ENCODE measurements at regions not wholly inside any gene's neighbourhood (a gene's known extent, or its start where the extent isn't known, plus 50 kb on each side); places are given as distances from the start of the nearest gene placed in this dataset.

DNA sequence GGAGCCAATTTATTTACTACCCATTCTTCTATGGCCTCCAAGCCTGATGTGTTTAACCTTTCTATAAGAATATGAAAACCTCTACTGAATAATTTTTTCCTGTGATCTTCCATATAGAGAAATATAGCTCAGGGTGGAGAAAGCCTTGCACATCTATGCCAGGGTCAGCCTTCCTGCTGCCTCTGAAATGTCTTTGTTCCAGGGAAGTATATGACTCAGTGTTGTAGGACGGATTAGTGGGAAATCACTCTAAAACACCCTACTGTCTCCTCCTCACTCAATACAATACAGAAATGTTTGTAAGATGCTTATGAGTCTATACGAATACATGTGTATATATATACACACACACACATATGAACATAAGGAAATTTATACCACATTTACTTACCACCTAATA lies 1044.9 kb downstream of the BRINP3 start:
- no peaks in the 10 kb centered on the region for H3K27me3 Mint-ChIP-seq
- no peak for ATAC-seq

GRCh38 chr1:189434461-189434860 lies 1043.2 kb downstream of the BRINP3 start:
- DNase-seq: no peak
- H3K4me3 Mint-ChIP-seq: no peak overlapping the region
- H3K27ac Mint-ChIP-seq: no peak overlapping the region
- no peak for ATAC-seq
- no peaks in the 10 kb centered on the region for H3K27me3 Mint-ChIP-seq
- H3K9me3 ChIP-seq (ENCODE audit: control insufficient read depth, low read length, poor library complexity, severe bottlenecking): no peaks in the 10 kb centered on the region
- no peaks in the 10 kb centered on the region for H3K4me1 Mint-ChIP-seq
- H3K36me3 Mint-ChIP-seq (ENCODE audit: low read depth): no peaks in the 10 kb centered on the region

More for the DNA sequence above, 1044.9 kb downstream of the BRINP3 start:
- no peak overlapping the region for H3K4me3 Mint-ChIP-seq
- no peaks in the 10 kb centered on the region for H3K4me1 Mint-ChIP-seq
- H3K9me3 ChIP-seq (ENCODE audit: control insufficient read depth, low read length, poor library complexity, severe bottlenecking): no peaks in the 10 kb centered on the region
- H3K27ac Mint-ChIP-seq: no peak overlapping the region
- DNase-seq: no peak
- no peaks in the 10 kb centered on the region for H3K36me3 Mint-ChIP-seq (ENCODE audit: low read depth)

DNA sequence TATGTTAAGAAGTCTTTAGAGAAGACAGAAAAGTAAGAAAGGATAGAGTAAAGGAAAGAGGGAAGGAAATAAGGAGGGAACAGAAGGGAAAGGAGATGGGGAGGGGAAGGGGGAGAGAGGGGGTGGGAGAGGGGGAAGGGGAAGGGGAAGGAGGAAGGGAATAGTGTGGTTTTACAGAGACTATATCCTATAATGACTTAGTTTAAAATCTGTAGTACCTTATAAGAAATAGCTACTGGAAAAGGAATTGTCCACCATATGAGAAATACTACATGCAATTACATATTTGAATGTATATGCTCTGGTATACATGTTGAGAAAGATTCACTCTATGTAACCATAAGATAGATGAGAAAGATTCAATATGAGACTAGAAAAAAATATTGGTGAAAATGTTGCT lies 1042.3 kb downstream of the BRINP3 start:
- Mint-ChIP-seq H3K4me1 (no peaks in the 10 kb centered on the region), H3K4me3 (no peak overlapping the region), H3K36me3 (ENCODE audit: low read depth) (no peaks in the 10 kb centered on the region), H3K27ac (no peak overlapping the region), H3K27me3 (no peaks in the 10 kb centered on the region)
- DNase-seq (no peak), ATAC-seq (no peak)
- H3K9me3 ChIP-seq (ENCODE audit: control insufficient read depth, low read length, poor library complexity, severe bottlenecking): no peaks in the 10 kb centered on the region

GRCh38 chr1:189438808-189439207 lies 1038.9 kb downstream of the BRINP3 start:
- H3K4me3 Mint-ChIP-seq: no peak overlapping the region
- no peak for ATAC-seq
- no peak overlapping the region for H3K27ac Mint-ChIP-seq
- DNase-seq: no peak
- no peaks in the 10 kb centered on the region for H3K9me3 ChIP-seq (ENCODE audit: control insufficient read depth, low read length, poor library complexity, severe bottlenecking)
- H3K27me3 Mint-ChIP-seq: no peaks in the 10 kb centered on the region
- no peaks in the 10 kb centered on the region for H3K36me3 Mint-ChIP-seq (ENCODE audit: low read depth)
- no peaks in the 10 kb centered on the region for H3K4me1 Mint-ChIP-seq

GRCh38 chr1:189463166-189463565 lies 1014.5 kb downstream of the BRINP3 start:
- Mint-ChIP-seq H3K4me1 (no peaks in the 10 kb centered on the region), H3K27ac (no peak overlapping the region), H3K4me3 (no peak overlapping the region), H3K36me3 (ENCODE audit: low read depth) (no peaks in the 10 kb centered on the region), H3K27me3 (no peaks in the 10 kb centered on the region)
- DNase-seq (no peak), ATAC-seq (no peak)
- H3K9me3 ChIP-seq (ENCODE audit: control insufficient read depth, low read length, poor library complexity, severe bottlenecking): no peaks in the 10 kb centered on the region

DNA sequence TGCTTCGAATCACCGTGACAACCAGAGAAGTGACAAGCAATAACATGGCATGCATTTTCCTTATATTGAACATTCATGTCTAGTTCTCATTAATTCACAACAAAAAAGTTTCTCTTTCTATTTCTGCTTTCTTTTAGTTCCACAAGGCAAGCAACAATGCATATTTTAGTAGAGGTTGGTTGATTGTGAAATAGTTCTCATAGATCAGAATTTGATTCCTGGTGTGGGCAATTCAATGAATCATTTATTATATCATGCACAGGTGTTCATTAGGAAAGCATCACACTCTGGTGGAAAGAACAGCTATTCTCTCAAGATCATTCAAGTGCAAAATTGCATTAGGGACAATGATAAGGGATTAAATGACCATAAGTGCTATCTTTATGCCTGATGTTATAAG lies 980.9 kb downstream of the BRINP3 start:
- H3K36me3 Mint-ChIP-seq (ENCODE audit: low read depth): no peaks in the 10 kb centered on the region
- DNase-seq: no peak
- no peaks in the 10 kb centered on the region for H3K27me3 Mint-ChIP-seq
- no peak overlapping the region for H3K27ac Mint-ChIP-seq
- ATAC-seq: no peak
- H3K4me3 Mint-ChIP-seq: no peak overlapping the region
- H3K9me3 ChIP-seq (ENCODE audit: control insufficient read depth, low read length, poor library complexity, severe bottlenecking): no peaks in the 10 kb centered on the region
- no peaks in the 10 kb centered on the region for H3K4me1 Mint-ChIP-seq

GRCh38 chr1:189499736-189500135 lies 977.9 kb downstream of the BRINP3 start:
- H3K27me3 Mint-ChIP-seq: no peaks in the 10 kb centered on the region

GRCh38 chr1:189500778-189501177 lies 976.9 kb downstream of the BRINP3 start:
- ATAC-seq: no peak
- Mint-ChIP-seq H3K27me3 (no peaks in the 10 kb centered on the region), H3K4me3 (no peak overlapping the region), H3K4me1 (no peaks in the 10 kb centered on the region), H3K27ac (no peak overlapping the region), H3K36me3 (ENCODE audit: low read depth) (no peaks in the 10 kb centered on the region)
- H3K9me3 ChIP-seq (ENCODE audit: control insufficient read depth, low read length, poor library complexity, severe bottlenecking): no peaks in the 10 kb centered on the region
- no peak for DNase-seq

More at GRCh38 chr1:189499736-189500135, 977.9 kb downstream of the BRINP3 start:
- Mint-ChIP-seq H3K36me3 (ENCODE audit: low read depth) (no peaks in the 10 kb centered on the region), H3K4me3 (no peak overlapping the region), H3K27ac (no peak overlapping the region), H3K4me1 (no peaks in the 10 kb centered on the region)
- ATAC-seq: no peak
- DNase-seq: no peak
- no peaks in the 10 kb centered on the region for H3K9me3 ChIP-seq (ENCODE audit: control insufficient read depth, low read length, poor library complexity, severe bottlenecking)

DNA sequence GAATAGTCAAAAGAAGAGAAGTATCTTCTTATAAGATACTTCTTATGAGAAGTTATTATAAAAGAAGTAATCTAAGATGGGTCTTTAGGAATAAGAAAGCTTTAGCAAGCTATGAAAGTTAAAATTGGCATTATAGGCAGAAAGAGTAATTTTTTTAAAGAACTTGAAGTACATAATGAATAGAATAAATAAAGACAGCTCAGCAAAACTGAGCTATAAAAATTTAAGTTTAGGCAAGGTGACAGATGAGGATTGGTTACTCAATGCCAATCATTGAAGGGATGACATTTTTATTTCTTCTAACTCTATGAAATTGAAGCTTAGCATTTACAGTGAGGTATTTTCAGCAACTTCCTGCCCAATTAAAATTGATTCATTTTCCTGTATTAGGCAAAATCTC lies 966.8 kb downstream of the BRINP3 start:
- Mint-ChIP-seq H3K27me3 (no peaks in the 10 kb centered on the region), H3K4me3 (no peak overlapping the region), H3K27ac (no peak overlapping the region), H3K4me1 (no peaks in the 10 kb centered on the region), H3K36me3 (ENCODE audit: low read depth) (no peaks in the 10 kb centered on the region)
- DNase-seq (no peak), ATAC-seq (no peak)
- H3K9me3 ChIP-seq (ENCODE audit: control insufficient read depth, low read length, poor library complexity, severe bottlenecking): peaks cover 5% of the 10 kb centered on the region

- H3K36me3 Mint-ChIP-seq (ENCODE audit: low read depth): no peaks in the 10 kb centered on the region
- DNase-seq (no peak), ATAC-seq (no peak)
- no peaks in the 10 kb centered on the region for H3K27me3 Mint-ChIP-seq
- no peaks in the 10 kb centered on the region for H3K4me1 Mint-ChIP-seq
- peaks cover 5% of the 10 kb centered on the region for H3K9me3 ChIP-seq (ENCODE audit: control insufficient read depth, low read length, poor library complexity, severe bottlenecking)
- H3K4me3 Mint-ChIP-seq: no peak overlapping the region
- H3K27ac Mint-ChIP-seq: no peak overlapping the region
These were observed 964.6 kb downstream of the BRINP3 start for GRCh38 chr1:189513091-189513490.

- H3K36me3 Mint-ChIP-seq (ENCODE audit: low read depth): no peaks in the 10 kb centered on the region
- H3K27me3 Mint-ChIP-seq: no peaks in the 10 kb centered on the region
- H3K4me3 Mint-ChIP-seq: no peak overlapping the region
- ATAC-seq (no peak), DNase-seq (no peak)
- H3K4me1 Mint-ChIP-seq: no peaks in the 10 kb centered on the region
- H3K27ac Mint-ChIP-seq: no peak overlapping the region
- no peaks in the 10 kb centered on the region for H3K9me3 ChIP-seq (ENCODE audit: control insufficient read depth, low read length, poor library complexity, severe bottlenecking)
These were observed 955.2 kb downstream of the BRINP3 start for GRCh38 chr1:189522441-189522840.

DNA sequence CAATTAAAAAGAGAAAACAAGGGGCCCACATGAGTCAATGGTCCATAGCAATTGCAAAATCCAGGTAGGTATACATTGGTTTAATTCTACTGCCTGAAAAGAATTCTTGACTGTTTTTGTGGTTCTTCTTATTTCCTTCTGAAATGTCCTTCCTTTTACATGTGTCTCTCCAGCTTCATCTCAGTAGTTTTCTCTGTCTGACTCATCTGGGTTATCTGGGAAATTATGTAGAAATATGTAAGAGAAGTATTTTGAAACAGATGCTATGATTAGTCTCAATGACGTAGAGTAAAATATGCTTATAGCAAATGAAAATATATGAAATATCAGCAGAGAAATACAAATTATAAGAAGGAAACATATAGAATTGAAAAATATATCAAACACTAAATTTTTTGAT lies 953.2 kb downstream of the BRINP3 start:
- ATAC-seq: no peak
- H3K36me3 Mint-ChIP-seq (ENCODE audit: low read depth): no peaks in the 10 kb centered on the region
- H3K27ac Mint-ChIP-seq: no peak overlapping the region
- no peaks in the 10 kb centered on the region for H3K9me3 ChIP-seq (ENCODE audit: control insufficient read depth, low read length, poor library complexity, severe bottlenecking)
- H3K4me3 Mint-ChIP-seq: no peak overlapping the region
- H3K27me3 Mint-ChIP-seq: no peaks in the 10 kb centered on the region
- DNase-seq: no peak
- H3K4me1 Mint-ChIP-seq: no peaks in the 10 kb centered on the region

DNA sequence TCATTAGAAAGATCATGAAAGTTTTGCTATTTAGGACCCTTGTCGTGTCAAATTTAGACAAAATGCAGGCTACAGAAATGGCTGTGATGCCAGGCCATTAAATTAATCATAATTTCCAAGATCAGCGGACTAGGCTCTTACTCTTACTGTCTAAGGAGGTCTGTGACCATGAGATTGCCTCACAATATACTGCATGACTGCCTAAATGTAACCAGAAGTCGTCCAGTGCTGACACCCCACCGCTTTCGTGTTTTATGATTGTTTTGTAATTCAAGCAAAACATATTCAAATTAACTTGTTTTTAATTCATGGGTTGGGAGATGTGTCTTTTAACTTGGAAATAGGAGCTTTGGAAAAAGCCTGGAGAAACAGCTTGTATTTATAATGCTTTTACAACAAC lies 947.5 kb downstream of the BRINP3 start:
- no peaks in the 10 kb centered on the region for H3K4me1 Mint-ChIP-seq
- H3K4me3 Mint-ChIP-seq: no peak overlapping the region
- no peak for ATAC-seq
- no peak overlapping the region for H3K27ac Mint-ChIP-seq
- no peak for DNase-seq
- H3K36me3 Mint-ChIP-seq (ENCODE audit: low read depth): no peaks in the 10 kb centered on the region
- no peaks in the 10 kb centered on the region for H3K27me3 Mint-ChIP-seq
- no peaks in the 10 kb centered on the region for H3K9me3 ChIP-seq (ENCODE audit: control insufficient read depth, low read length, poor library complexity, severe bottlenecking)

GRCh38 chr1:189538271-189538670 lies 939.4 kb downstream of the BRINP3 start:
- DNase-seq (no peak), ATAC-seq (no peak)
- no peaks in the 10 kb centered on the region for H3K36me3 Mint-ChIP-seq (ENCODE audit: low read depth)
- H3K4me3 Mint-ChIP-seq: no peak overlapping the region
- no peaks in the 10 kb centered on the region for H3K27me3 Mint-ChIP-seq
- peaks cover 2% of the 10 kb centered on the region for H3K9me3 ChIP-seq (ENCODE audit: control insufficient read depth, low read length, poor library complexity, severe bottlenecking)
- H3K4me1 Mint-ChIP-seq: no peaks in the 10 kb centered on the region
- H3K27ac Mint-ChIP-seq: no peak overlapping the region

DNA sequence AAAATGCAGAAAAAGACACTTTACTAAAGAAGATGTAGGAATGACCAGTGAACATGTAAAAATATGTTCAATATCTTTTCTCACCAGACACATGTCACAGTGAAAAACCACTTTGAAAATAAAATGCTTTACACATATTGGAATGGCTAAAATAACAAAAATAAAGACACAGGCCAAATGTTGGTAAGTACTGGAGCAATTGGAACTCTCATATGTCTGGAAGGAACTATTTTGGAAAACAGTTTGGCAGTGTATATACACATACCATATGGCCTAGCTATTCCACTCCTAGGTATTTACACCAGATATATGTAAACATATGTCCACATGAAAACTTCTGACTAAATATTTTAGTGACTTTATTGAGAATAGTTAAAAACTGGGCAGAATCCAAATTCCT lies 927.2 kb downstream of the BRINP3 start:
- H3K4me1 Mint-ChIP-seq: no peaks in the 10 kb centered on the region
- ATAC-seq: no peak

More for the DNA sequence above, 927.2 kb downstream of the BRINP3 start:
- DNase-seq: no peak
- Mint-ChIP-seq H3K36me3 (ENCODE audit: low read depth) (no peaks in the 10 kb centered on the region), H3K27ac (no peak overlapping the region), H3K27me3 (no peaks in the 10 kb centered on the region), H3K4me3 (no peak overlapping the region)
- no peaks in the 10 kb centered on the region for H3K9me3 ChIP-seq (ENCODE audit: control insufficient read depth, low read length, poor library complexity, severe bottlenecking)

Data from T-helper 17 cell (primary cell).